H9 (cell line): ENCODE measurements at regions not wholly inside any gene's neighbourhood (a gene's known extent, or its start where the extent isn't known, plus 50 kb on each side); places are given as distances from the start of the nearest gene placed in this dataset.

Source experiments
- DNase-seq: peaks from one replicate; pipeline ENCODE4 v3.0.0-alpha.2; 2017
- H2AFZ ChIP-seq: one replicate; pipeline ENCODE4 v1.6.1; 2013; ENCODE audit warnings: mild to moderate bottlenecking, low read length, control low read depth, moderate library complexity
- H2AK5ac ChIP-seq: 2 replicates; pipeline ENCODE4 v1.6.1; 2013; ENCODE audit warnings: low read length, control low read depth, mixed read lengths; ENCODE audit not compliant: insufficient read length
- H2BK120ac ChIP-seq: one replicate; pipeline ENCODE4 v1.6.1; 2013; ENCODE audit warnings: low read depth, mild to moderate bottlenecking, low read length, control low read depth, inconsistent platforms; ENCODE audit not compliant: poor library complexity, severe bottlenecking
- H2BK12ac ChIP-seq: 2 replicates; pipeline ENCODE4 v1.6.1; 2013; ENCODE audit warnings: low read length, control low read depth, mixed read lengths, low read depth; ENCODE audit not compliant: insufficient read length
- H2BK15ac ChIP-seq: 2 replicates; pipeline ENCODE4 v1.6.1; 2013; ENCODE audit warnings: low read depth, low read length, control low read depth
- H2BK20ac ChIP-seq: one replicate; pipeline ENCODE4 v1.6.1; 2013; ENCODE audit warnings: low read depth, mild to moderate bottlenecking, low read length, control low read depth, inconsistent platforms; ENCODE audit not compliant: poor library complexity, severe bottlenecking
- H2BK5ac ChIP-seq: 2 replicates; pipeline ENCODE4 v1.6.1; 2013; ENCODE audit warnings: low read length, control low read depth, mixed read lengths; ENCODE audit not compliant: insufficient read length
- H3K14ac ChIP-seq: 2 replicates; pipeline ENCODE4 v1.6.1; 2013; ENCODE audit warnings: low read length, control low read depth; ENCODE audit not compliant: insufficient read depth
- H3K18ac ChIP-seq: 2 replicates; pipeline ENCODE4 v1.6.1; 2013; ENCODE audit warnings: low read depth, mild to moderate bottlenecking, mixed read lengths, low read length, control low read depth; ENCODE audit not compliant: insufficient read length
- H3K23ac ChIP-seq: 2 replicates; pipeline ENCODE4 v1.6.1; 2013; ENCODE audit warnings: low read length, control low read depth, mixed read lengths, low read depth; ENCODE audit not compliant: insufficient read length
- H3K23me2 ChIP-seq: 2 replicates; pipeline ENCODE4 v1.6.1; 2013; ENCODE audit warnings: low read depth, mild to moderate bottlenecking, mixed read lengths, low read length, control low read depth; ENCODE audit not compliant: insufficient read length, poor library complexity, severe bottlenecking
- H3K27ac ChIP-seq: 2 replicates; pipeline ENCODE4 v1.5.1; 2013; ENCODE audit warnings: low read length, control low read depth, mixed read lengths, low read depth; ENCODE audit not compliant: insufficient read length
- H3K27me3 ChIP-seq: 2 replicates; pipeline ENCODE4 v1.6.1; 2013; ENCODE audit warnings: low read length, control low read depth, inconsistent platforms; ENCODE audit not compliant: insufficient read depth
- H3K4ac ChIP-seq: 2 replicates; pipeline ENCODE4 v1.6.1; 2013; ENCODE audit warnings: low read depth, mild to moderate bottlenecking, control low read depth, inconsistent platforms, low read length, moderate library complexity
- H3K4me1 ChIP-seq: 2 replicates; pipeline ENCODE4 v1.6.1; 2013; ENCODE audit warnings: low read length, control low read depth, inconsistent platforms; ENCODE audit not compliant: insufficient read depth
- H3K4me2 ChIP-seq: 2 replicates; pipeline ENCODE4 v1.6.1; 2013; ENCODE audit warnings: low read length, control low read depth, mixed read lengths; ENCODE audit not compliant: insufficient read length, insufficient read depth
- H3K56ac ChIP-seq: 2 replicates; pipeline ENCODE4 v1.6.1; 2013; ENCODE audit warnings: low read depth, mild to moderate bottlenecking, mixed read lengths, low read length, control low read depth; ENCODE audit not compliant: insufficient read length
- H3K79me1 ChIP-seq: 2 replicates; pipeline ENCODE4 v1.6.1; 2013; ENCODE audit warnings: low read depth, mild to moderate bottlenecking, moderate library complexity, low read length, control low read depth, inconsistent platforms; ENCODE audit not compliant: insufficient read depth, poor library complexity, severe bottlenecking
- H3K79me2 ChIP-seq: 2 replicates; pipeline ENCODE4 v1.6.1; 2013; ENCODE audit warnings: low read length, control low read depth, inconsistent platforms; ENCODE audit not compliant: insufficient read depth
- H3K9ac ChIP-seq: 2 replicates; pipeline ENCODE4 v1.6.1; 2013; ENCODE audit warnings: low read length, control low read depth, mixed read lengths; ENCODE audit not compliant: insufficient read length; ENCODE audit errors: extremely low read depth
- H3K9me3 ChIP-seq: one replicate; pipeline ENCODE4 v1.6.1; 2013; ENCODE audit warnings: low read depth, low read length, inconsistent platforms; ENCODE audit not compliant: control insufficient read depth
- H3T11ph ChIP-seq: one replicate; pipeline ENCODE4 v1.6.1; 2013; ENCODE audit warnings: mild to moderate bottlenecking, low read length, control low read depth, inconsistent platforms
- H4K20me1 ChIP-seq: one replicate; pipeline ENCODE4 v1.6.1; 2013; ENCODE audit not compliant: control insufficient read depth, insufficient read length, insufficient read depth
- H4K5ac ChIP-seq: 2 replicates; pipeline ENCODE4 v1.6.1; 2013; ENCODE audit warnings: low read depth, mild to moderate bottlenecking, mixed read lengths, low read length, control low read depth; ENCODE audit not compliant: insufficient read length
- H4K8ac ChIP-seq: replicated peaks from 2 replicates; pipeline ENCODE4 v1.6.1; 2013; ENCODE audit warnings: low read length, control low read depth, mixed read lengths, low read depth; ENCODE audit not compliant: insufficient read length
- H4K91ac ChIP-seq: 2 replicates; pipeline ENCODE4 v1.6.1; 2013; ENCODE audit warnings: low read depth, mild to moderate bottlenecking, moderate library complexity, mixed read lengths, low read length, control low read depth; ENCODE audit not compliant: insufficient read length
- H3K27ac Mint-ChIP-seq, 3 experiments: 2 replicates in 2 of 3; 3 replicates in 1 of 3; pipeline ENCODE4 v1.8.0; 2020 to 2021; ENCODE audit warnings: mixed read lengths in 3 of 3, mild to moderate bottlenecking in 1 of 3, moderate library complexity in 1 of 3
- H3K27me3 Mint-ChIP-seq: 2 replicates; pipeline ENCODE4 v1.8.0; 2021; ENCODE audit warnings: low read depth, mild to moderate bottlenecking, moderate library complexity, mixed read lengths
- H3K36me3 Mint-ChIP-seq, 3 experiments: 2 replicates in 2 of 3; 3 replicates in 1 of 3; pipeline ENCODE4 v1.8.0; 2020 to 2021; ENCODE audit warnings: low read depth in 3 of 3, mixed read lengths in 3 of 3; ENCODE audit not compliant: insufficient read depth in 1 of 3
- H3K4me1 Mint-ChIP-seq, 2 experiments: 2 replicates each; pipeline ENCODE4 v1.8.0; 2020; ENCODE audit warnings: mixed read lengths in 2 of 2
- H3K4me3 Mint-ChIP-seq, 2 experiments: 2 replicates in 1 of 2; 3 replicates in 1 of 2; pipeline ENCODE4 v1.8.0; 2020 to 2021; ENCODE audit warnings: mild to moderate bottlenecking in 2 of 2, mixed read lengths in 2 of 2, moderate library complexity in 1 of 2
- H3K9me3 Mint-ChIP-seq, 2 experiments: 2 replicates in 1 of 2; 3 replicates in 1 of 2; pipeline ENCODE4 v1.8.0; 2020; ENCODE audit warnings: mild to moderate bottlenecking in 2 of 2, mixed read lengths in 2 of 2, moderate library complexity in 1 of 2
- TF ChIP-seq, protein P1 (sequence below): fragments of 200-600 bp; sonication (generic); conservative IDR thresholded peaks from 3 replicates; pipeline ENCODE4 v1.8.0; 2021; ENCODE audit warnings: antibody characterized with exemption, mild to moderate bottlenecking

DNA sequence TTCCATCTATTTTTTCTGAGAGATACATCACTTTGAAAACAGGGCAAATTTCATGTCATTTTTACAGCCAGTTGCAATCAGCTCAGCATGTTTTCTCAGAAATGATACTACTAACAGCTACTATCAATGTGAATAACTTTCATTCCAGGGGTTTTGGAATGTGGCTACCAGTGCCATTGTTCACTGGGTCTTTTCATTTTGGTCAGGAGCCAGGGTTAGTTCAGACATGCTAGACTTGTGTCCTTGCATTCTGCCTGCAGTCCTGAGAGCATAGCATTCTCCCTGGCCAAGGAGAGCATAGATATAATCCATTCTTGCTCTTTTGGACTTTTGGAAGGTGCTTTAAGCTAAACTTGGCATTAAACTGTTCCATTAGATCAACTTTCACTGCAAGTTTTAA lies 160.9 kb upstream of the NEBL start:
- Mint-ChIP-seq H3K4me3 (no peak overlapping the region), H3K27me3 (no peaks in the 10 kb centered on the region), H3K9me3 (peaks cover 4% of the 10 kb centered on the region in 2 experiments; a peak in 4 of 5 replicates), H3K4me1 (peaks cover 9 to 11% of the 10 kb centered on the region in 2 experiments; a peak in 3 of 4 replicates), H3K27ac (no peak overlapping the region), H3K36me3 (peaks cover 0 to 6% (median 4%) of the 10 kb centered on the region in 3 experiments; a peak in 5 of 7 replicates)
- H3K23me2 ChIP-seq = no peaks in the 10 kb centered on the region
- H3K9me3 ChIP-seq = no peaks in the 10 kb centered on the region
- H4K5ac ChIP-seq = no peak overlapping the region
- no peak overlapping the region for H2BK15ac ChIP-seq
- H3K4me2 ChIP-seq = no peak overlapping the region
- no peak overlapping the region for H3K23ac ChIP-seq
- no peak overlapping the region for H3K4ac ChIP-seq
- no peak overlapping the region for H3K14ac ChIP-seq
- H3K27me3 ChIP-seq = no peaks in the 10 kb centered on the region
- no peak overlapping the region for H3K27ac ChIP-seq
- no peaks in the 10 kb centered on the region for H4K20me1 ChIP-seq
- H4K91ac ChIP-seq = no peak overlapping the region
- no peak overlapping the region for H3K9ac ChIP-seq
- H2BK5ac ChIP-seq = no peak overlapping the region
- no peak overlapping the region for H2BK12ac ChIP-seq
- H4K8ac ChIP-seq = no peak overlapping the region
- no peak overlapping the region for H2AK5ac ChIP-seq
- no peak overlapping the region for H3K18ac ChIP-seq
- H2BK20ac ChIP-seq = no peak overlapping the region
- TF ChIP-seq, protein P1, sequence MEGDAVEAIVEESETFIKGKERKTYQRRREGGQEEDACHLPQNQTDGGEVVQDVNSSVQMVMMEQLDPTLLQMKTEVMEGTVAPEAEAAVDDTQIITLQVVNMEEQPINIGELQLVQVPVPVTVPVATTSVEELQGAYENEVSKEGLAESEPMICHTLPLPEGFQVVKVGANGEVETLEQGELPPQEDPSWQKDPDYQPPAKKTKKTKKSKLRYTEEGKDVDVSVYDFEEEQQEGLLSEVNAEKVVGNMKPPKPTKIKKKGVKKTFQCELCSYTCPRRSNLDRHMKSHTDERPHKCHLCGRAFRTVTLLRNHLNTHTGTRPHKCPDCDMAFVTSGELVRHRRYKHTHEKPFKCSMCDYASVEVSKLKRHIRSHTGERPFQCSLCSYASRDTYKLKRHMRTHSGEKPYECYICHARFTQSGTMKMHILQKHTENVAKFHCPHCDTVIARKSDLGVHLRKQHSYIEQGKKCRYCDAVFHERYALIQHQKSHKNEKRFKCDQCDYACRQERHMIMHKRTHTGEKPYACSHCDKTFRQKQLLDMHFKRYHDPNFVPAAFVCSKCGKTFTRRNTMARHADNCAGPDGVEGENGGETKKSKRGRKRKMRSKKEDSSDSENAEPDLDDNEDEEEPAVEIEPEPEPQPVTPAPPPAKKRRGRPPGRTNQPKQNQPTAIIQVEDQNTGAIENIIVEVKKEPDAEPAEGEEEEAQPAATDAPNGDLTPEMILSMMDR = no peak
- H2AFZ ChIP-seq = no peak overlapping the region
- H3K56ac ChIP-seq = no peak overlapping the region
- H2BK120ac ChIP-seq = no peak overlapping the region
- H3K79me2 ChIP-seq = no peaks in the 10 kb centered on the region
- no peak overlapping the region for H3T11ph ChIP-seq
- no peaks in the 10 kb centered on the region for H3K79me1 ChIP-seq
- H3K4me1 ChIP-seq = no peaks in the 10 kb centered on the region
- no peak for DNase-seq
